ENCODE measurements at regions not wholly inside any gene's neighbourhood (a gene's known extent, or its start where the extent isn't known, plus 50 kb on each side); places are given as distances from the start of the nearest gene placed in this dataset.

GRCh38 chr4:178349601-178350000 lies 907.4 kb upstream of the AGA start:
- H3K9me3 ChIP-seq (ENCODE audit: control insufficient read depth, insufficient read depth, low read length), result no peaks in the 10 kb centered on the region
- no peak overlapping the region for H3K9ac ChIP-seq (ENCODE audit: low read depth, low read length)

GRCh38 chr4:178351185-178351584 lies 908.9 kb upstream of the AGA start:
- H3K9ac ChIP-seq (ENCODE audit: low read depth, low read length), result no peak overlapping the region
- H3K36me3 ChIP-seq (ENCODE audit: insufficient read depth, low read length), result no peaks in the 10 kb centered on the region
- peaks cover 3% of the 10 kb centered on the region for H3K9me3 ChIP-seq (ENCODE audit: control insufficient read depth, insufficient read depth, low read length)
- no peaks in the 10 kb centered on the region for H3K4me1 ChIP-seq (ENCODE audit: insufficient read depth, low read length)

More at GRCh38 chr4:178349601-178350000, 907.4 kb upstream of the AGA start:
- H3K4me1 ChIP-seq (ENCODE audit: insufficient read depth, low read length), result no peaks in the 10 kb centered on the region
- H3K36me3 ChIP-seq (ENCODE audit: insufficient read depth, low read length), result no peaks in the 10 kb centered on the region

GRCh38 chr4:178356725-178357124 lies 914.5 kb upstream of the AGA start:
- Histone ChIP-seq H3K4me1 (ENCODE audit: insufficient read depth, low read length) (no peaks in the 10 kb centered on the region), H3K9ac (ENCODE audit: low read depth, low read length) (no peak overlapping the region), H3K36me3 (ENCODE audit: insufficient read depth, low read length) (no peaks in the 10 kb centered on the region), H3K9me3 (ENCODE audit: control insufficient read depth, insufficient read depth, low read length) (peaks cover 3% of the 10 kb centered on the region)

- H3K4me1 ChIP-seq (ENCODE audit: insufficient read depth, low read length), result peaks cover 1% of the 10 kb centered on the region; the same call in 1 of the 2 replicates
- no peak overlapping the region for H3K9ac ChIP-seq (ENCODE audit: low read depth, low read length)
- H3K36me3 ChIP-seq (ENCODE audit: insufficient read depth, low read length), result no peaks in the 10 kb centered on the region
- H3K9me3 ChIP-seq (ENCODE audit: control insufficient read depth, insufficient read depth, low read length), result no peaks in the 10 kb centered on the region
Observed at GRCh38 chr4:178385481-178385880, 943.2 kb upstream of the AGA start.

GRCh38 chr4:178387756-178388155 lies 945.5 kb upstream of the AGA start:
- Histone ChIP-seq H3K9ac (ENCODE audit: low read depth, low read length) (no peak overlapping the region), H3K36me3 (ENCODE audit: insufficient read depth, low read length) (no peaks in the 10 kb centered on the region), H3K4me1 (ENCODE audit: insufficient read depth, low read length) (no peaks in the 10 kb centered on the region), H3K9me3 (ENCODE audit: control insufficient read depth, insufficient read depth, low read length) (no peaks in the 10 kb centered on the region)

GRCh38 chr4:178395798-178396197 lies 953.6 kb upstream of the AGA start:
- no peak overlapping the region for H3K9ac ChIP-seq (ENCODE audit: low read depth, low read length)

GRCh38 chr4:178412455-178412854 lies 970.2 kb upstream of the AGA start:
- Histone ChIP-seq H3K9ac (ENCODE audit: low read depth, low read length) (no peak overlapping the region), H3K36me3 (ENCODE audit: insufficient read depth, low read length) (no peaks in the 10 kb centered on the region), H3K9me3 (ENCODE audit: control insufficient read depth, insufficient read depth, low read length) (no peaks in the 10 kb centered on the region), H3K4me1 (ENCODE audit: insufficient read depth, low read length) (no peaks in the 10 kb centered on the region)

More at GRCh38 chr4:178395798-178396197, 953.6 kb upstream of the AGA start:
- H3K9me3 ChIP-seq (ENCODE audit: control insufficient read depth, insufficient read depth, low read length), result no peaks in the 10 kb centered on the region
- H3K4me1 ChIP-seq (ENCODE audit: insufficient read depth, low read length), result no peaks in the 10 kb centered on the region
- H3K36me3 ChIP-seq (ENCODE audit: insufficient read depth, low read length), result no peaks in the 10 kb centered on the region

GRCh38 chr4:178414042-178414441 lies 971.8 kb upstream of the AGA start:
- Histone ChIP-seq H3K36me3 (ENCODE audit: insufficient read depth, low read length) (no peaks in the 10 kb centered on the region), H3K9ac (ENCODE audit: low read depth, low read length) (no peak overlapping the region)

GRCh38 chr4:178414881-178415446 lies 972.7 kb upstream of the AGA start:
- Histone ChIP-seq H3K9ac (ENCODE audit: low read depth, low read length) (no peak overlapping the region), H3K4me1 (ENCODE audit: insufficient read depth, low read length) (no peaks in the 10 kb centered on the region), H3K36me3 (ENCODE audit: insufficient read depth, low read length) (no peaks in the 10 kb centered on the region), H3K9me3 (ENCODE audit: control insufficient read depth, insufficient read depth, low read length) (no peaks in the 10 kb centered on the region)

More at GRCh38 chr4:178414042-178414441, 971.8 kb upstream of the AGA start:
- H3K4me1 ChIP-seq (ENCODE audit: insufficient read depth, low read length), result no peaks in the 10 kb centered on the region
- no peaks in the 10 kb centered on the region for H3K9me3 ChIP-seq (ENCODE audit: control insufficient read depth, insufficient read depth, low read length)

- H3K4me1 ChIP-seq (ENCODE audit: insufficient read depth, low read length), result no peaks in the 10 kb centered on the region
- H3K9me3 ChIP-seq (ENCODE audit: control insufficient read depth, insufficient read depth, low read length), result no peaks in the 10 kb centered on the region
- no peaks in the 10 kb centered on the region for H3K36me3 ChIP-seq (ENCODE audit: insufficient read depth, low read length)
- no peak overlapping the region for H3K9ac ChIP-seq (ENCODE audit: low read depth, low read length)
Observed at GRCh38 chr4:178415925-178416324, 973.7 kb upstream of the AGA start.

- Histone ChIP-seq H3K4me1 (ENCODE audit: insufficient read depth, low read length) (no peaks in the 10 kb centered on the region), H3K9me3 (ENCODE audit: control insufficient read depth, insufficient read depth, low read length) (no peaks in the 10 kb centered on the region), H3K9ac (ENCODE audit: low read depth, low read length) (no peak overlapping the region), H3K36me3 (ENCODE audit: insufficient read depth, low read length) (no peaks in the 10 kb centered on the region)
Observed at GRCh38 chr4:178423366-178423765, 981.1 kb upstream of the AGA start.

GRCh38 chr4:178426871-178427270 lies 984.6 kb upstream of the AGA start:
- Histone ChIP-seq H3K36me3 (ENCODE audit: insufficient read depth, low read length) (no peaks in the 10 kb centered on the region), H3K9ac (ENCODE audit: low read depth, low read length) (no peak overlapping the region), H3K4me1 (ENCODE audit: insufficient read depth, low read length) (no peaks in the 10 kb centered on the region), H3K9me3 (ENCODE audit: control insufficient read depth, insufficient read depth, low read length) (no peaks in the 10 kb centered on the region)

GRCh38 chr4:178427663-178428062 lies 985.4 kb upstream of the AGA start:
- H3K36me3 ChIP-seq (ENCODE audit: insufficient read depth, low read length), result no peaks in the 10 kb centered on the region
- no peak overlapping the region for H3K9ac ChIP-seq (ENCODE audit: low read depth, low read length)
- no peaks in the 10 kb centered on the region for H3K4me1 ChIP-seq (ENCODE audit: insufficient read depth, low read length)
- H3K9me3 ChIP-seq (ENCODE audit: control insufficient read depth, insufficient read depth, low read length), result no peaks in the 10 kb centered on the region

- Histone ChIP-seq H3K4me1 (ENCODE audit: insufficient read depth, low read length) (no peaks in the 10 kb centered on the region), H3K9ac (ENCODE audit: low read depth, low read length) (no peak overlapping the region), H3K36me3 (ENCODE audit: insufficient read depth, low read length) (no peaks in the 10 kb centered on the region), H3K9me3 (ENCODE audit: control insufficient read depth, insufficient read depth, low read length) (no peaks in the 10 kb centered on the region)
Observed at GRCh38 chr4:178448372-178449035, 1006.3 kb upstream of the AGA start.

GRCh38 chr4:178450614-178451013 lies 1008.4 kb upstream of the AGA start:
- Histone ChIP-seq H3K36me3 (ENCODE audit: insufficient read depth, low read length) (no peaks in the 10 kb centered on the region), H3K9me3 (ENCODE audit: control insufficient read depth, insufficient read depth, low read length) (no peaks in the 10 kb centered on the region), H3K4me1 (ENCODE audit: insufficient read depth, low read length) (no peaks in the 10 kb centered on the region), H3K9ac (ENCODE audit: low read depth, low read length) (no peak overlapping the region)
